ENCODE measurements at regions not wholly inside any gene's neighbourhood (a gene's known extent, or its start where the extent isn't known, plus 50 kb on each side); places are given as distances from the start of the nearest gene placed in this dataset.

GRCh38 chr10:11395581-11396310 is 215.7 kb downstream of the USP6NL start:
- H3K27me3 ChIP-seq (ENCODE audit: insufficient read depth, low read length), result no peaks in the 10 kb centered on the region
- peaks cover 2% of the 10 kb centered on the region for H4K20me1 ChIP-seq (ENCODE audit: control insufficient read depth, insufficient read depth, insufficient read length)
- Mint-ChIP-seq H3K4me3 (no peak overlapping the region), H3K4me1 (no peaks in the 10 kb centered on the region), H3K36me3 (ENCODE audit: insufficient read depth in 1 of 3, low read depth in 3 of 3) (no peaks in the 10 kb centered on the region), H3K9me3 (no peaks in the 10 kb centered on the region), H3K27me3 (ENCODE audit: low read depth) (peaks cover 3% of the 10 kb centered on the region), H3K27ac (no peak overlapping the region)
- no peak for TF ChIP-seq CTCF (conservative IDR thresholded peaks at IDR 0.05)
- no peak overlapping the region for H2BK120ac ChIP-seq (ENCODE audit: low read depth, low read length, poor library complexity, severe bottlenecking)
- no peaks in the 10 kb centered on the region for H3K9me3 ChIP-seq (ENCODE audit: control insufficient read depth, low read depth, low read length)
- H3T11ph ChIP-seq (ENCODE audit: low read length), result no peak overlapping the region
- no CpG with 5 or more reads among the region's 15 CpGs for WGBS (ENCODE audit: extremely low coverage, insufficient read length, low lambda C conversion rate)
- no peak overlapping the region for H3K4me2 ChIP-seq (ENCODE audit: insufficient read depth, insufficient read length, low read length)
- H3K23me2 ChIP-seq (ENCODE audit: insufficient read length, low read depth, low read length, poor library complexity, severe bottlenecking), result no peaks in the 10 kb centered on the region
- H2BK5ac ChIP-seq (ENCODE audit: insufficient read length, low read length), result no peak overlapping the region
- no peak overlapping the region for H3K23ac ChIP-seq (ENCODE audit: insufficient read length, low read depth, low read length)
- no peak overlapping the region for H2BK15ac ChIP-seq (ENCODE audit: low read depth, low read length)
- H4K5ac ChIP-seq (ENCODE audit: insufficient read length, low read depth, low read length), result no peak overlapping the region
- no peak overlapping the region for H2BK12ac ChIP-seq (ENCODE audit: insufficient read length, low read depth, low read length)
- H4K8ac ChIP-seq (replicated peaks; ENCODE audit: insufficient read length, low read depth, low read length), result no peak overlapping the region
- no peak overlapping the region for H2AK5ac ChIP-seq (ENCODE audit: insufficient read length, low read length)
- H3K14ac ChIP-seq (ENCODE audit: insufficient read depth, low read length), result no peak overlapping the region
- DNase-seq, result no peak
- H3K79me2 ChIP-seq (ENCODE audit: insufficient read depth, low read length), result no peaks in the 10 kb centered on the region
- H3K4ac ChIP-seq (ENCODE audit: low read depth, low read length), result no peak overlapping the region
- H3K4me1 ChIP-seq (ENCODE audit: insufficient read depth, low read length), result no peaks in the 10 kb centered on the region
- H3K56ac ChIP-seq (ENCODE audit: insufficient read length, low read depth, low read length), result no peak overlapping the region
- no peak overlapping the region for H3K27ac ChIP-seq (ENCODE audit: insufficient read length, low read depth, low read length)
- no peak overlapping the region for H2BK20ac ChIP-seq (ENCODE audit: low read depth, low read length, poor library complexity, severe bottlenecking)
- no peak overlapping the region for H3K18ac ChIP-seq (ENCODE audit: insufficient read length, low read depth, low read length)
- H3K79me1 ChIP-seq (ENCODE audit: insufficient read depth, low read depth, low read length, poor library complexity, severe bottlenecking), result no peaks in the 10 kb centered on the region
- H4K91ac ChIP-seq (ENCODE audit: insufficient read length, low read depth, low read length), result no peak overlapping the region
- H3K9ac ChIP-seq (ENCODE audit: extremely low read depth, insufficient read length, low read length), result no peak overlapping the region
- no peak overlapping the region for H2AFZ ChIP-seq (ENCODE audit: low read length)

All from H9 (cell line).